Smooth muscle cell (in vitro differentiated cells): ENCODE measurements at regions not wholly inside any gene's neighbourhood (a gene's known extent, or its start where the extent isn't known, plus 50 kb on each side); places are given as distances from the start of the nearest gene placed in this dataset.

ENCODE experiments used
- DNase-seq: peaks from one replicate; lab custom pipeline; 2025; ENCODE audit not compliant: unreplicated experiment; lab: John Stamatoyannopoulos, UW
- H2AFZ ChIP-seq: fragments of 200-600 bp; sonication (generic); 2 replicates; pipeline ENCODE4 v1.6.0; 2016; ENCODE audit warnings: antibody characterized with exemption, low read depth, mild to moderate bottlenecking
- H3F3A ChIP-seq: fragments of 200-600 bp; sonication (generic); 2 replicates; pipeline ENCODE4 v1.6.0; 2017; ENCODE audit warnings: antibody characterized with exemption, low read depth
- H3K27ac ChIP-seq: fragments of 200-600 bp; sonication (generic); 2 replicates; pipeline ENCODE4 v1.5.1; 2016; ENCODE audit warnings: low read depth, mild to moderate bottlenecking
- H3K27me3 ChIP-seq: fragments of 200-600 bp; sonication (generic); 2 replicates; pipeline ENCODE4 v1.6.1; 2016; ENCODE audit warnings: low read depth, mild to moderate bottlenecking
- H3K36me3 ChIP-seq: fragments of 200-600 bp; sonication (generic); 2 replicates; pipeline ENCODE4 v1.5.1; 2016; ENCODE audit warnings: low read depth
- H3K4me1 ChIP-seq: fragments of 200-600 bp; sonication (generic); 2 replicates; pipeline ENCODE4 v1.5.1; 2016; ENCODE audit warnings: low read depth
- H3K4me2 ChIP-seq: fragments of 200-600 bp; sonication (generic); 2 replicates; pipeline ENCODE4 v1.6.0; 2016; ENCODE audit warnings: mild to moderate bottlenecking
- H3K4me3 ChIP-seq: fragments of 200-600 bp; sonication (generic); 2 replicates; pipeline ENCODE4 v1.5.1; 2016; ENCODE audit warnings: mild to moderate bottlenecking
- H3K79me2 ChIP-seq: fragments of 200-600 bp; sonication (generic); 2 replicates; pipeline ENCODE4 v1.6.0; 2016; ENCODE audit warnings: low read depth, mild to moderate bottlenecking
- H3K9ac ChIP-seq: fragments of 200-600 bp; sonication (generic); 2 replicates; pipeline ENCODE4 v1.6.0; 2016; ENCODE audit warnings: low read depth
- H3K9me3 ChIP-seq: fragments of 200-600 bp; sonication (generic); replicated peaks from 2 replicates; pipeline ENCODE4 v1.5.1; 2016; ENCODE audit warnings: low read depth
- H4K20me1 ChIP-seq: fragments of 200-600 bp; sonication (generic); 2 replicates; pipeline ENCODE4 v1.6.0; 2016; ENCODE audit warnings: low read depth
- WGBS: methylation state at CpG from one replicate; pipeline ENCODE4 v1.1.7; 2016; ENCODE audit warnings: low lambda C conversion rate; 5-methylcytosine and 5-hydroxymethylcytosine counted together
- TF ChIP-seq, protein P1 (sequence below): fragments of 200-600 bp; sonication (generic); IDR thresholded peaks from 2 replicates; pipeline ENCODE4 v1.5.1; 2017; ENCODE audit warnings: borderline replicate concordance, mild to moderate bottlenecking, antibody characterized with exemption; ENCODE audit not compliant: insufficient read depth, poor library complexity, severe bottlenecking

DNA sequence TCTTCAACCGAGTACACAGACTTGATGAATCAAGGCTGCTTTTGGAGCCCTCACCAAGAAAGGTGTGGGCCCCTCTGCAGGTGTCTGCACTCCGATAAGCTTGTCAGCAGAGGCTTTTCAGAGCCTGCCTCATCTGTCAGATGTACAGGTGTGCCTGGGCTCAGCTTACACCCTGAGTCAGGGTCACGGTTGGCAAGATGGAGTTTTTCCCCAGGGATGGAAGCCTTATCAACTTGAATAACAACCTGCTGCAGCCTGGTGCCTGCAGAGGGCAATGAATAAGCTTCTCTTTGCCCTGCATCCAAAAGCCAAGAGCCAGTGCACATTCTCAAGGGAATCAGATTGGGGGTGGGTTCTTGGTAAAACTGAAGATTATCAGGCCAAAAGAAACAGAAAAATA, 427.1 kb downstream of the CD83 start:
- TF ChIP-seq, protein P1, sequence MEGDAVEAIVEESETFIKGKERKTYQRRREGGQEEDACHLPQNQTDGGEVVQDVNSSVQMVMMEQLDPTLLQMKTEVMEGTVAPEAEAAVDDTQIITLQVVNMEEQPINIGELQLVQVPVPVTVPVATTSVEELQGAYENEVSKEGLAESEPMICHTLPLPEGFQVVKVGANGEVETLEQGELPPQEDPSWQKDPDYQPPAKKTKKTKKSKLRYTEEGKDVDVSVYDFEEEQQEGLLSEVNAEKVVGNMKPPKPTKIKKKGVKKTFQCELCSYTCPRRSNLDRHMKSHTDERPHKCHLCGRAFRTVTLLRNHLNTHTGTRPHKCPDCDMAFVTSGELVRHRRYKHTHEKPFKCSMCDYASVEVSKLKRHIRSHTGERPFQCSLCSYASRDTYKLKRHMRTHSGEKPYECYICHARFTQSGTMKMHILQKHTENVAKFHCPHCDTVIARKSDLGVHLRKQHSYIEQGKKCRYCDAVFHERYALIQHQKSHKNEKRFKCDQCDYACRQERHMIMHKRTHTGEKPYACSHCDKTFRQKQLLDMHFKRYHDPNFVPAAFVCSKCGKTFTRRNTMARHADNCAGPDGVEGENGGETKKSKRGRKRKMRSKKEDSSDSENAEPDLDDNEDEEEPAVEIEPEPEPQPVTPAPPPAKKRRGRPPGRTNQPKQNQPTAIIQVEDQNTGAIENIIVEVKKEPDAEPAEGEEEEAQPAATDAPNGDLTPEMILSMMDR, result no peak
- Histone ChIP-seq H3K27me3 (no peaks in the 10 kb centered on the region), H4K20me1 (no peaks in the 10 kb centered on the region), H3K79me2 (no peaks in the 10 kb centered on the region), H3K36me3 (no peaks in the 10 kb centered on the region), H3K4me2 (no peak overlapping the region), H3K4me1 (no peaks in the 10 kb centered on the region), H3F3A (no peaks in the 10 kb centered on the region), H3K27ac (no peak overlapping the region), H3K4me3 (no peak overlapping the region), H3K9ac (no peak overlapping the region), H3K9me3 (no peaks in the 10 kb centered on the region), H2AFZ (no peak overlapping the region)
- 86% methylated on average over 3 of the region's 3 CpGs for WGBS
- no peak for DNase-seq

DNA sequence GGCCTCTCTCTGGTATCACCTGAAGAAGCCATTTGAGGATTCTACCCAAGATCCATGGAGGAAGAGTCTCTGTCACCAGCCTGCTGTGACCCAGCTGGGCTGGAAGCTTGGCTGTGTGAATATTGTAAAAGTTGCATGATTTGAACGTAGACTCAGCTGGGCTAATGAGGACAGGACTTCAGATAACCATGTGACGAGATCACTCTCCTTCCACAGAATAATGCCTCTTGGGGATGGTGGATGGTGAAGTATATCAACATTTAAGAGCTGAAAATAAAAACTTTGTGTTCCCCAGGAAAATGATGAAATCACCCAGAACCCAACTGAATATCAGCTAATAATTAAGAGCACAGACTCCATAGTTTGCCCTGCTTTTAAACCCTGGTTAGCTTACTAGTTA, 427.9 kb downstream of the CD83 start:
- TF ChIP-seq, protein P1, result no peak
- WGBS, result 84% methylated on average over 2 of the region's 2 CpGs
- no peak overlapping the region for H3K4me3 ChIP-seq
- H3K4me1 ChIP-seq, result no peaks in the 10 kb centered on the region
- H3K4me2 ChIP-seq, result no peak overlapping the region
- no peaks in the 10 kb centered on the region for H3K36me3 ChIP-seq
- H3K27ac ChIP-seq, result no peak overlapping the region
- no peaks in the 10 kb centered on the region for H3K79me2 ChIP-seq
- H3F3A ChIP-seq, result no peaks in the 10 kb centered on the region
- H2AFZ ChIP-seq, result no peak overlapping the region
- DNase-seq, result no peak
- H3K27me3 ChIP-seq, result no peaks in the 10 kb centered on the region
- no peak overlapping the region for H3K9ac ChIP-seq
- no peaks in the 10 kb centered on the region for H3K9me3 ChIP-seq
- H4K20me1 ChIP-seq, result no peaks in the 10 kb centered on the region

DNA sequence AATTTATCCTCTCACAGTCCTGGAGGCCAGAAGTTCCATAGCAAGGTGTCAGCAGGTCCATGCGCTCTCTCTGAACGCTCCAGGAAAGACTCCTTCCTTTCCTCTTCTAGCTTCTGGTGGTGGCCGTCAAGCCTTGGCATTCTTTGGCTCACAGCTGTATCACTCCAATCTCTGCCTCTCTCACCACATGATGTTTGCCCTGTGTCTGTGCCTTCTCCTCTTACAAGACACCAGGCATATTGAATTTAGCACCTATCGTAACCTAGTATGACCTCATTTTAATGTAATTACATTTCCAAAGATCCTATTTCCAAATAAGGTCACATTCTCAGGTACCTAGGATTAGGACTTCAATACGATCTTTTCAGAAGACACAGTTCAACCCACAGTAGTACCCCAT, 428.5 kb downstream of the CD83 start:
- Histone ChIP-seq H3K4me1 (no peaks in the 10 kb centered on the region), H3K9ac (no peak overlapping the region), H2AFZ (no peak overlapping the region), H3K9me3 (no peaks in the 10 kb centered on the region), H3K36me3 (no peaks in the 10 kb centered on the region), H4K20me1 (no peaks in the 10 kb centered on the region), H3K4me2 (no peak overlapping the region), H3K27ac (no peak overlapping the region), H3K4me3 (no peak overlapping the region), H3K27me3 (no peaks in the 10 kb centered on the region), H3K79me2 (no peaks in the 10 kb centered on the region), H3F3A (no peaks in the 10 kb centered on the region)
- WGBS, result 92% methylated on average over 5 of the region's 5 CpGs
- TF ChIP-seq, protein P1, result no peak
- DNase-seq, result no peak

DNA sequence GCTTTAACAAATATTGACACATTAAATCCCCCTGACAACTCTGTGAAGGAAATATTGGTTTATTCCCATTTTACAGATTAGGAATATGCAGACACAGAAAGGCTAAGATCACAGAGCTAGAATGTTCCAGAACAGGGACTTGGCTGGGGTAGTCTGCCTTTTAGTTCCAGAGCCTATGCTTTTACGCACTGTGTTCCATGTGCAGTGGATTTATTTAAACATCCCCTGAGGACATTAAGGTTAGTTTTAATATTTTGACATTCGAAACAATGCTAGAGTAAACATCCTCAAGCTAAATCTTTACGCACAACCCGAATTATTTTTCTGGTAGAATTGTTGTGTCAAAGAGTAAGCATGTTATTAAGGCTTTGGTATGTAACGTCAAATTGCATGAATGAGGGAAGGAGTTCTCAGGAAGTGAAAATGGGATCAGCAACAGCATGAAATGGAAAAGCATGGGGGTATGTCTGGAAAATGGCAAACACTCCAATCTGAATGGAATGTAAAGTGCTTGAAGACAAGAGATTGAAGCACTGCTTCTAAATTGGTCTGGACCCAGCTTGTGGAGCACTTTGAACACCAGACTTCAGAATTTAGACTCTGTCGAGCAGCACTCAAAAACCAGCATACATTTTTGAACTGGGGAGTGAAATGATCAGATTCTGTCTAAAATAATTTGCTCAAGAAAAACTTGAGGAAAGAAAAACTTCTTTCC, 429.9 kb downstream of the CD83 start:
- Histone ChIP-seq H3K4me2 (no peak overlapping the region), H3K36me3 (no peaks in the 10 kb centered on the region), H3K27me3 (no peaks in the 10 kb centered on the region), H4K20me1 (no peaks in the 10 kb centered on the region), H3K4me1 (no peaks in the 10 kb centered on the region), H3K4me3 (no peak overlapping the region), H3K79me2 (no peaks in the 10 kb centered on the region), H3F3A (no peaks in the 10 kb centered on the region), H2AFZ (no peak overlapping the region), H3K9ac (no peak overlapping the region), H3K27ac (no peak overlapping the region), H3K9me3 (no peaks in the 10 kb centered on the region)
- DNase-seq, result no peak
- TF ChIP-seq, protein P1, result no peak
- 69% methylated on average over 6 of the region's 6 CpGs for WGBS
